Amniotic stem cell (primary cell): ENCODE measurements at regions not wholly inside any gene's neighbourhood (a gene's known extent, or its start where the extent isn't known, plus 50 kb on each side); places are given as distances from the start of the nearest gene placed in this dataset.
"Not testable (repeated sequence)": the region's sequence is repeated elsewhere in the genome, so short reads cannot be mapped to it uniquely, and the experiment has no call there.

Experiments used
- DNase-seq: peaks from one replicate; lab custom pipeline; 2025; lab: John Stamatoyannopoulos, UW

- DNase-seq = no peak
Measured at GRCh38 chr3:153268564-153269279, 106.7 kb downstream of the RAP2B start.

- DNase-seq = no peak
Measured at GRCh38 chr3:153269730-153270129, 107.7 kb downstream of the RAP2B start.

GRCh38 chr3:153273217-153273616 lies 111.2 kb downstream of the RAP2B start:
- no peak for DNase-seq

- no peak for DNase-seq
Measured at GRCh38 chr3:153273767-153274435, 111.9 kb downstream of the RAP2B start.

- DNase-seq = no peak
Measured at GRCh38 chr3:153274561-153274960, 112.5 kb downstream of the RAP2B start.

- no peak for DNase-seq
Measured at GRCh38 chr3:153275514-153275913, 113.5 kb downstream of the RAP2B start.

- DNase-seq = no peak
Measured at GRCh38 chr3:153277029-153277428, 115.0 kb downstream of the RAP2B start.

- not testable (repeated sequence) for DNase-seq
Measured at GRCh38 chr3:153281236-153281997, 119.4 kb downstream of the RAP2B start.

GRCh38 chr3:153282355-153282754 lies 120.3 kb downstream of the RAP2B start:
- DNase-seq = no peak

- DNase-seq = peak; percentile 83
Measured at GRCh38 chr3:153284282-153284938, 122.4 kb downstream of the RAP2B start.

GRCh38 chr3:153285194-153285641 lies 123.2 kb downstream of the RAP2B start:
- DNase-seq = no peak

- DNase-seq = no peak
Measured at GRCh38 chr3:153285982-153286381, 124.0 kb downstream of the RAP2B start.

GRCh38 chr3:153287017-153287416 lies 125.0 kb downstream of the RAP2B start:
- DNase-seq = no peak

GRCh38 chr3:153289334-153289808 lies 127.3 kb downstream of the RAP2B start:
- DNase-seq = no peak

- DNase-seq = no peak
Measured at GRCh38 chr3:153290268-153291015, 128.4 kb downstream of the RAP2B start.

- no peak for DNase-seq
Measured at GRCh38 chr3:153291059-153291685, 129.1 kb downstream of the RAP2B start.

- no peak for DNase-seq
Measured at GRCh38 chr3:153293265-153293664, 131.2 kb downstream of the RAP2B start.

- DNase-seq = no peak
Measured at GRCh38 chr3:153295901-153296300, 133.9 kb downstream of the RAP2B start.

- DNase-seq = no peak
Measured at GRCh38 chr3:153305189-153305588, 143.2 kb downstream of the RAP2B start.

- DNase-seq = no peak
Measured at GRCh38 chr3:153311541-153311940, 149.5 kb downstream of the RAP2B start.
